A673 (cell line): ENCODE measurements at regions not wholly inside any gene's neighbourhood (a gene's known extent, or its start where the extent isn't known, plus 50 kb on each side); places are given as distances from the start of the nearest gene placed in this dataset.

Source experiments
- CTCF ChIP-seq: fragments of 300-800, 200-600 bp; sonication (generic); conservative IDR thresholded peaks from 2 replicates; pipeline ENCODE4 v1.5.1; 2017; ENCODE audit warnings: low read depth, mild to moderate bottlenecking, antibody characterized with exemption, low read length, moderate library complexity, mixed read lengths
- EZH2 ChIP-seq: fragments of 200-600 bp; sonication (generic); IDR thresholded peaks from 2 replicates; pipeline ENCODE4 v1.6.1; 2017; ENCODE audit warnings: borderline replicate concordance, low read depth, mild to moderate bottlenecking, mixed read lengths, antibody characterized with exemption, low read length; ENCODE audit not compliant: poor library complexity, severe bottlenecking

GRCh38 chr1:55534565-55535121 is 319.5 kb upstream of the USP24 start:
- TF ChIP-seq EZH2 = no peak
- no peak for TF ChIP-seq CTCF
